Midbrain (tissue), 1 donor: ENCODE measurements at regions not wholly inside any gene's neighbourhood (a gene's known extent, or its start where the extent isn't known, plus 50 kb on each side); places are given as distances from the start of the nearest gene placed in this dataset.

ENCODE experiments used
- DNase-seq: peaks from one replicate; lab custom pipeline; 2025; lab: John Stamatoyannopoulos, UW

DNA sequence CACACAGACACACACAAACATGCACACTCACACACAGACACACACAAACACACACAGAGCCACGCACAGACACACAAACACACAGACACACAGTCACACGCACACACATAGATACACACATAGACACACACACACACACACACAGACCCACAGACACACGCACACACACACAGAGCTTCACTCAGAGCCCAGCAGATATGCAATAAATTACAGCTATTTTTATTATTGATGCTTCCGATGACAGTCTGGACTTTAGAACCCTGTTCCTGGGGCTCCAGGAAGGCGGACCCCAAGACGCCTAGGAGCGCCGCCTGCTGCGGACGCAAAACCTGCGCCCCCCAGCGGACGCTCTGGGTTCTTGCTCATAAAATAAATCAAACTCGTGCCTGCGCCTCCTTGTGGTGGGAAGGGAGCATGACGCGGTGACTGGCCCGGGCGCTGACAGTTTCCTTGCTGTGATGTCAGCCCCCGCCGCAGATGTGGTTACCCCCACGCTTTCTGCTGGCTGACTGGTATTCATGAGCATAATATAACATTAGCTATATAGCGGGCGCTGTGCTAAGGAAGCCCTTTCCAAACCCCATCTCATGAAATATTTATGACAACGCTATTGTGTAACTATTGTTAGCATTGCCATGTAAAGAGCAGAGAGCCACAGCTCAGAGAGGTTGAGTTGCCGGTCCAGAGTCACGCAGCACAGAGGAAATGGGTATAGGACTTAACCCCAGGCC is 64.4 kb upstream of the TM9SF2 start:
- peak; percentile 88 for DNase-seq

- no peak for DNase-seq
These were observed 62.2 kb upstream of the TM9SF2 start for GRCh38 chr13:99439048-99439447.

DNA sequence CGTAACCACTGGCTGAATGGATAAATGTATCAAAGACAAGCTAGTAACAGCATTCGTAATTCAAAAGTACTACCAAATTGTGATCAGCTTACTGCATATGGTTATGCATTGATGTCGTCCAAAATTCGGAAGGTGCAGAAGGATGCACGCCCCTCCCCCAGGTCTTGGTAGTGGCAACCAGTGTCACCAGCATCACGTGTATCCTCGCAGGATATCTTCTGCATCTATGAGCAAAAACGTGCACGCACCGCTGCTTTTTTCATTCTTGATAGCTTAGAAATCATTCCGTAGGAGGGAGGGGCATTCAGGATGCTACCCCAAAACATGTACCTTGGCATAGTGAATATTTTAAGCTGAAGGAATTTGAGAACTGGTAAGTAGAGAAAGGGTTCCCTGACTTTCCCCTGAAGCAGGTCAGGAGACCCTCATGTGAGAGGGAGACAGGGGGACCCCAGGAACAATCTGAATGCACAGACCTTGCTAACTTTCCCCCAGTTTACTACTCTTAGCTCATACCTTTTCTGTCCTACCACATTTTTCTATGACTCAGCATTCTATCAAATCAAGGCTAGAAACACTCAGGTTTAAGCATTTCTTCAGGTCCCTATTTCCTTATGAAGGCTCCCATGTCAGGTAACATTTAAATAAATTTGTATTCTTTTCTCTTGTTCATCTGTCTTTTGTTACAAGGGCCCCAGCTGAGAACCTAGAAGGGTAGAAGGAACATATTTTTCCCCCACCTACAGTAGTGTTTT is 61.2 kb upstream of the TM9SF2 start:
- no peak for DNase-seq

GRCh38 chr13:99442273-99442895 is 58.9 kb upstream of the TM9SF2 start:
- DNase-seq = peak; percentile 40

- DNase-seq = no peak
These were observed 55.0 kb upstream of the TM9SF2 start for GRCh38 chr13:99446242-99446641.

- no peak for DNase-seq
These were observed 52.7 kb upstream of the TM9SF2 start for GRCh38 chr13:99448546-99448945.

DNA sequence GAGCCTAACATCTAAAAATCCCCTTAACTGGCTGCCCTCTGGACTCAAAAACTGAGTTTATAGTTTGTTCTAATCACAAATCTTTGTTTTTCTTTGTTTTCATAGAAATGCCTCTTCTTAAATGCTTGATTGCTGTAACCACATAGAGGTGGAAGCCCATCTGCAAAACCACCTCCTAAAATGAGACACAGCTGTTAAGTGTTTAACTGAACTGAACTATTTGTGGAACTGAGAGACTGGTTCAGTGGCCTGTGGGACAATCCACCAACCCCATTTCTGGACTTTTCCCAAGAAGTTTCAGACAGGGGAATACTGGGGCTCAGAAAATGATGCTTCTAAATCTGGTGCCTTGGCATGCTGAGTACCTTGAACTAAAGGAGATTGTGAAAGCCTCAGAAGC is 50.9 kb upstream of the TM9SF2 start:
- no peak for DNase-seq
